NCI-H146 (cell line): ENCODE measurements at regions not wholly inside any gene's neighbourhood (a gene's known extent, or its start where the extent isn't known, plus 50 kb on each side); places are given as distances from the start of the nearest gene placed in this dataset.
A peak's percentile ranks its signal among the peaks of the same experiment; 100 is the strongest.

Experiments
- DNase-seq: peaks from one replicate; lab custom pipeline; 2025; lab: John Stamatoyannopoulos, UW

- no peak for DNase-seq
These were observed 495.8 kb downstream of the PDCD6IP start for GRCh38 chr3:34294240-34294639.

GRCh38 chr3:34296796-34297195 is 498.4 kb downstream of the PDCD6IP start:
- DNase-seq = no peak

- DNase-seq = no peak
These were observed 500.2 kb downstream of the PDCD6IP start for GRCh38 chr3:34298653-34299052.

GRCh38 chr3:34300621-34301020 is 502.2 kb downstream of the PDCD6IP start:
- DNase-seq = no peak

GRCh38 chr3:34301313-34301712 is 502.9 kb downstream of the PDCD6IP start:
- DNase-seq = no peak

- no peak for DNase-seq
These were observed 506.8 kb downstream of the PDCD6IP start for GRCh38 chr3:34305266-34305665.

- no peak for DNase-seq
These were observed 514.3 kb downstream of the PDCD6IP start for GRCh38 chr3:34312684-34313083.

GRCh38 chr3:34319881-34320280 is 521.5 kb downstream of the PDCD6IP start:
- DNase-seq = no peak

- DNase-seq = no peak
These were observed 525.1 kb downstream of the PDCD6IP start for GRCh38 chr3:34323517-34323916.

GRCh38 chr3:34346656-34347055 is 548.2 kb downstream of the PDCD6IP start:
- DNase-seq = no peak

GRCh38 chr3:34351882-34352777 is 553.7 kb downstream of the PDCD6IP start:
- peak; percentile 84 for DNase-seq

GRCh38 chr3:34352778-34353331 is 554.4 kb downstream of the PDCD6IP start:
- no peak for DNase-seq

- DNase-seq = peak; percentile 29
These were observed 559.0 kb downstream of the PDCD6IP start for GRCh38 chr3:34357461-34357860.

GRCh38 chr3:34359064-34359463 is 560.6 kb downstream of the PDCD6IP start:
- DNase-seq = no peak

- no peak for DNase-seq
These were observed 562.3 kb downstream of the PDCD6IP start for GRCh38 chr3:34360713-34361112.

- no peak for DNase-seq
These were observed 563.5 kb downstream of the PDCD6IP start for GRCh38 chr3:34361921-34362320.

GRCh38 chr3:34362910-34363309 is 564.5 kb downstream of the PDCD6IP start:
- no peak for DNase-seq

- no peak for DNase-seq
These were observed 565.5 kb downstream of the PDCD6IP start for GRCh38 chr3:34363881-34364280.

GRCh38 chr3:34364335-34364734 is 565.9 kb downstream of the PDCD6IP start:
- no peak for DNase-seq

- no peak for DNase-seq
These were observed 566.8 kb downstream of the PDCD6IP start for GRCh38 chr3:34365231-34365630.

- no peak for DNase-seq
These were observed 567.3 kb downstream of the PDCD6IP start for GRCh38 chr3:34365771-34366170.

GRCh38 chr3:34367521-34367920 is 569.1 kb downstream of the PDCD6IP start:
- DNase-seq = no peak

- DNase-seq = no peak
These were observed 576.1 kb downstream of the PDCD6IP start for GRCh38 chr3:34374521-34374920.

GRCh38 chr3:34376691-34377090 is 578.3 kb downstream of the PDCD6IP start:
- no peak for DNase-seq
